Sigmoid colon (tissue), 4 donors: ENCODE measurements at regions not wholly inside any gene's neighbourhood (a gene's known extent, or its start where the extent isn't known, plus 50 kb on each side); places are given as distances from the start of the nearest gene placed in this dataset.

Source experiments
- EP300 ChIP-seq, 4 donors: sonication (generic); formaldehyde crosslinking; IDR thresholded peaks; one replicate each; pipeline ENCODE4 v1.6.1; 2017; ENCODE audit warnings: antibody characterized with exemption in 4 of 4
- POLR2AphosphoS5 ChIP-seq, 4 donors: sonication (generic); formaldehyde crosslinking; IDR thresholded peaks; one replicate each; pipeline ENCODE4 v1.6.1; 2017; ENCODE audit warnings: antibody characterized with exemption in 4 of 4

- TF ChIP-seq POLR2AphosphoS5 (IDR thresholded peaks at IDR 0.05) (no peak), EP300 (IDR thresholded peaks at IDR 0.05) (no peak)
Observed at GRCh38 chr5:60436518-60436917, 263.4 kb downstream of the DEPDC1B start.
